ENCODE measurements at regions not wholly inside any gene's neighbourhood (a gene's known extent, or its start where the extent isn't known, plus 50 kb on each side); places are given as distances from the start of the nearest gene placed in this dataset.
A peak's percentile ranks its signal among the peaks of the same experiment; 100 is the strongest.
"Not testable (repeated sequence)": the region's sequence is repeated elsewhere in the genome, so short reads cannot be mapped to it uniquely, and the experiment has no call there.

GRCh38 chr19:30690935-30691818, 319.0 kb downstream of the ZNF536 start:
- DNase-seq = no peak

DNA sequence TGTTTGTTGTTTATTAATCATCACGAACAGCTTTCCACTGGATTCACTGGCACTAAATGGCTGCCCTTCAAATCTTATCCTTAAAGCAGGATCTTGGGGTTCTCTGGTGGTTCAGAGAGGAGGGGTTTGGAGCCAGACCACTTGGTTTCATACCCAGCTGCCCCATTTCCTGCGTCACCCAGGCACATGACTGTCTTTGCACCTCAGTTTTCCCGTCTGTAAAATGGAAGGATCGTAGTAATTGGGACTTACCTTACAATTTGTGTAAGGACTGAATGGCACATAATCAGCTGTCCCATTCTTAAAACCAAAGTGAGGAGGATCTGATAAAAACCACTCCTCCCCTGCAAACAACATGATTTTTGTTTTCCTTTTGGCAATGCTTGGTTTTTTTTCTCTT, 318.3 kb downstream of the ZNF536 start:
- DNase-seq = no peak

GRCh38 chr19:30689474-30689873, 317.3 kb downstream of the ZNF536 start:
- DNase-seq = no peak

DNA sequence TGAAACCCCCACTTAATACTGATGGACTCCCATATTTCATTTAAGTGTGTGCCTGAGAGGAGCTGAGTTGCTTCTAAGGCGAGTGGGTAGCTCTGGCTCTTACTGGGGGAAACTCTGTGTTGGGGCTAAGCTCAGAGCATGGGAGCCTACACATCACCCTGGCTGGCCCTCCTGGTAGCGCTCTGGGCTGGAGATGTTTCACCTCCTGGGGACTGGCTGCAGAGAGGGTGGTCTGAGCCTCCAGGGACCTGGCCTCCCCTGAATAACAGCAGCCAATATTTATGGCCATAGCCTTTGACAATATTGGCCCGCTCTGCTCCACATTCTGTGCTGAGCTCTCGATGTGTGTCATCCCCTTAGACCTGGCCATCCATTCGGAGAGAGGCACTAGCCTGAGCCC, 316.5 kb downstream of the ZNF536 start:
- no peak for DNase-seq

DNA sequence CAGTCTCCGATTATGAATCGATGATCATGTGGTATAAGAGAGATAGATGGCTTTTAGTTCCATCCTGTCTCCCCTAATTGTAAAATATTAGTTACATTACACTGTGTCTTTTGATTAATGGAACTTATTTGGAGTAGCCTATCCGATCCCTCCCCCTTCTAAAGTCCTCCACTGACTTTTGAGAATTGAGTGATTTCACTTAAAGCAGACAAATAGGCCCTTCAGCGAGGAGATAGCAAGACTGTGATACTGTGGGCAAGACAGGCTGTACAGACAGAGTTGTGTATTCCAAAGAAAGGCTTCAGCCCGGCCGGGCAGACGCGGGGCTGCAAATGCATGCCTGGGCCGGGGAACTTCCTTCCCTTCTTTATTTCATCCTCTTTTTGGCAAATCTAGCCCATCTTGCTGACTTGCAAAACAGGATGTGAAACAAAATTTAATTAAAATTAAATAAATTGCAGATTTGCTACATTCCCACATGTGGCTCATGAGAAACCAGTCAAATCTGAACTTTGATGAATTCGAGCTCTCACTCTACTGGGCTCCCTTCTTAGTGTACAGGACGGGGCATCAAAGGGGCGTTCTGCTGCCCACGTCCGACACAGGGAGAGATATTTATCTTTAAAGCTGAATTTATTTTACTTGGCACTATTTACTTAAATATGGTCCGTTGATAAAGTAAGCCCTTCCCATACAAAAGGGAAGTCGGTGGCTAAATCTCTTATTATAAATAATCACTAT, 314.8 kb downstream of the ZNF536 start:
- DNase-seq = no peak

DNA sequence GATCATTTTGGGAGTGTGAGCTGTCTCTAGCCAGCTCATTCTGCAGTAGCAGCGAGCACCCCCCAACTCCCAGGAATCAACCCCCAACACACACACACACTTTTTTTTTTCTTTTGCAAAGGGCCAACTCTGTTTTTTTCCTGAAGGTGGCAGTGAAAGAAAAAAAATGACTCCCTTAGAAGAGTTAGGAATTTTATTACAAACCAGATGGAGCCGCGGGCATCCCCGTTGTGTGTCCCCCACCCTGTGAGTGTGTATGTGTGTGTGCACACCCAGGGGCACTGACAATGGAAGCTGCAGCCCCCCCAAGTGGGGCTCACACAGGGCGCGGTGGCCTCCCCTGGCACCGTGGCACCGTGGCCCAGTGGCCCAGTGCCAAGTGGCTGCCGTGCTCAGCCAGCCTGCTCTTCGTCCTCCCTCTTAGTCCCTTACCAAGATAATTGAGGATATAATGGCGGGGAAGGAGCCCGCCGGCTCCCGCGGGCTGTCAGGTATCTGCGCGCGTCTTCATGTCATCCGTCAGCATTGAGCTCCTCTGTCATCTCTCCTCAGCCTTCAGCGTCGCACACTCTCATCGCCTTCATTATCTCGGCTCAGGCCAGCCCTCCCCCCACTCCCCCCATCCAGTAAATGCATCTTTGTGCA, 314.1 kb downstream of the ZNF536 start:
- DNase-seq = no peak

- DNase-seq = no peak
Observed at GRCh38 chr19:30685426-30686000, 313.3 kb downstream of the ZNF536 start.

GRCh38 chr19:30684613-30685012, 312.4 kb downstream of the ZNF536 start:
- DNase-seq = no peak

- peak; percentile 42 for DNase-seq
Observed at GRCh38 chr19:30682999-30683536, 310.9 kb downstream of the ZNF536 start.

DNA sequence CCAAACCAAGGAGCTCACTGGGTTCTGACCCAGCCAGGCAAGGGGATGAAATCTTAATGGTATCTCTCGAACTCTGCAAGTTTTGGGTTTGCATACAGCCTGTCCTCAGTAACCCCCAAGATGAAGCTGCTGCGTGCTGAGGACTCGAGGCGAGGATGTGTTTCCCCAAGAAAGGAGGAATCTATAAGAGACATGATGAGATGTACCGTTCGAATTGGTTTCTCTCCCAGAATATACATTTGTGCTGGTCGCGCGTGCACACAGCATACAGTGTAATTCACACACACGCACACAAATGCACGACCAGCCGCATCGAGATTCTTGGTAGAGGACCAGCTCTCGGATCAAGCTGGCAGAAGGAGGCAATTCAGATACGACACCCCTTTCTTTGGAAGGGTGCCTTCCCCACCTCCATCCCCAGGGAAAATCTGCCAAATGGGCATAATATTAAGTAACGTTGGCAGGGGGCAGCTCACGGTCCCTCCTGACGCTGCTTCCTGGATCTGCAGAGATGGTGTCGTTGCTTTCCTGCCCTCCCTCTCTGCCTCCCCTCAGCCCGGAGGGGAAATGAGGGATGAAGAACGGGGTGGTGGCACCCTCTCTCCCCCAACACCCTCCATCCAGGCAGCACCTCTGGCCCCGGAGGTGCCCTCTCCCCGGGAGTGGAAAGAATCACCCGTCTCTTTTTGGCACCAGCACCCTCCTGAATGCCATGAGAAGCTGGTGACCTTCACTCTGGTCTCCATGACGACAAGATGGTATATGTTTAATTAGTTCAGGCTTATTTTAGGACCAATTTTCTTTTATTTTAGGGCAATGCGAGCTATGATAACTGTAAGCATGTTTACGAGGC, 310.2 kb downstream of the ZNF536 start:
- no peak for DNase-seq

DNA sequence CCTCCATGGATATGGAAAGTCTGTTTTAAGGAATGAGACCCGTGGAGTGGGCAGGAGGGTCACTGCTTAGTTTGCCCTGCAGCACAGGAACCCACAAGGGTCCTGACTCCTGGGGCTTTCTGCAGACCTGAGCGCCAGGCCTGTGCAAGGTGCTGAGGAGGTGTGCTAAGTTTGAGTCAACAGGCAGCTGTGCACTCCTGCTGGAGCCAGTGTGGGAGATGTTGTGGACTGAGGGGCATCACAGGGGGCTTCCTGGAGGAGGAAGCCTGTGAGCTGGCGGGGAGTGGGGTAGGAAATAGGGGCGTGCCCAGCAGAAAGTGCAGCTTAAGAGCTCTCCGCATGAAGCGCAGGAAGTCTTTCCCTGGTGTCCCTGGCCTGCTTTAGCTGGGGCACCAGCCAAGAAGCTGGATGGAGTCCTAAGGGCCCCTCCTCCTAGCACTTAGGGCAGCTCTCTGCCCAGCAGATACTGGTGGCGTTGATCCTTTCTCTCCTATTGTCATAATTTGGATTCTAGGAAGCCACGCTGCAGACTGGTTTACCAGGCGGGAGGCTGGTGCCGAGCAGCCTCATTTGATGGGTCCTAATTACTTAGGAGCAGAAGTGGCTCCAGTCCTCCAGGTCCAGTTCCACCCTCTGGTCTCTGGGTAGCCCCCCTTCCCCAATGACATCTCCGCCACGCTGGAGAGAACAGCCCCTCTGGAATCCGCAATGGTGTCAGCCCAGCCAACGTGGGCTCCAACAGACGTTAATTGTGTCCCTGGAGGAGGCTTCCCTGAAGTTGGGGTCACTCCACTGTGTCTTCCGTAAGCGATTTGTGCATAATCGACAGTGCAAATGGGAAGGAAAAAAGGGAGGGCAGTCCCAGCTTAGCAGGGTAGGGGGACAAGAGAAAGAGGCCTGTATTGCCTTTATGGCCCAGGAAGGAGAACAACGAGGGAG, 309.2 kb downstream of the ZNF536 start:
- no peak for DNase-seq

DNA sequence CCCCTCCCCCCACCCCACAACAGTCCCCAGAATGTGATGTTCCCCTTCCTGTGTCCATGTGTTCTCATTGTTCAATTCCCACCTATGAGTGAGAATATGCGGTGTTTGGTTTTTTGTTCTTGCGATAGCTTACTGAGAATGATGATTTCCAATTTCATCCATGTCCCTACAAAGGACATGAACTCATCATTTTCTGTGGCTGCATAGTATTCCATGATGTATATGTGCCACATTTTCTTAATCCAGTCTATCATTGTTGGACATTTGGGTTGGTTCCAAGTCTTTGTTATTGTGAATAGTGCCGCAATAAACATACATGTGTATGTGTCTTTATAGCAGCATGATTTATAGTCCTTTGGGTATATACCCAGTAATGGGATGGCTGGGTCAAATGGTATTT, 308.2 kb downstream of the ZNF536 start:
- not testable (repeated sequence) for DNase-seq

DNA sequence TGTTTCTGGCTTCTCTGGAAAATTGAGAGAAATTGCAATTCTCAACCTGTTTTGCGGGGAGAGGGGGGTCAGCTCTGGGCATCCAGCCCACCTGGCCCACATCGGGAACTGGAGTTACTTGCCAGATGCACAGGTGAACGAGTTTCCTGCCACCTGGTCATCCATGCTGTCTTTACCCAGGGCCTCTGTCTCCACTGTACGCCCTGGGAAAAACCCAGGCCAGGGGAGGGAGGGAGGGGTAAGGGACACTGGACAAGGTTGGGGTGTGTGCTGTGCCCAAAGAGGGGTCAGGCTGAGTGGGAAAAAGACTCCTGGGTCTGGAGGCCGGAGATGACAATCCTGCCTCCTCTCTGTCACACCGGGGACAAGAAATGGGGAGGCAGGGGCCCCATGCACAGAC, 307.6 kb downstream of the ZNF536 start:
- no peak for DNase-seq

DNA sequence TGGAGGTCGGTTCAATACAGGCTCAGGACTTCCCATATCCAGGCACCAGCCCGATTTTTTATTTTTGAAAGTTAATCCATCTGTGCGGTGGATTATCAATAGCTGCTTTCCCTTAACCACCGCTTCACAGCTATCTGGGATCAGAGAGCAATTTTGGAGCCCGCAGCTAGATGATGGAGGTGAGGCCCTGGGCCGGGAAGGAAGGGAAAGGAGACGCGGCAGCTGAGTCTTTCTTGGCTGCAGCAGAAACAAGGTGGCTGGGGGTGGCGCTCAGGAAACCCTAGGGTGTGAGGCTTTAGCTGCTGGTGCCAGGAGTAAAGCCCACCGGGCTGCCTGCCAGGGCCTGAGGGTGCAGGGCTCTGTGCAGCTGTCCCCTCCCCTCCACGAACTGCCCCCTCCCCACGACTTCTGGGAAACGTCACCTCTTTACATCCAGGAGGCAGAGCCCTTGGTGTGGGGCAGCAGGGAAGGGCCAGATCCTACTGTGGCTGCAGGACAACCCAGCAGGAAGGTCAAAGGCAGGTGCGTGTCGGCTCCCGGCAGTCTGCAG, 307.0 kb downstream of the ZNF536 start:
- no peak for DNase-seq

DNA sequence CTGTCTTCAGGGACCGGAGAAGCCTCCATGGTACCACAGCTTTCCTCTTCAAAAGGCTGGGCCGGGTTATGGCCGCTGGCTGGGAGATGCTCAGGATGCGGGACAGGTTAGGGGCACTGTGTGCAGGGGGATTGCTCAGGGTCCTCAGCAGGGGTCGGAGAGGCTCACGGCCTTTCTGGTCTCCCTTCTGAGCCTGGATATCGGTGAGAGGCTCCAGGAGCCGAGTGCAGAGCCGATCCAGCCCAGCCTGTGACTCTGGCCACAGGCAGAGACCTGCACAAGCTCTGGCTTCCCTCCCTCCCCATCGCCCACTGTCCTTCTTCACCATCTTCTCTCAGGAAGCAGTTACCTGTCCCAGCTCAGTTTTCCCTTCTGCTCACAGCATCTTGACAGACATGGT, 306.0 kb downstream of the ZNF536 start:
- no peak for DNase-seq

GRCh38 chr19:30677702-30678101, 305.5 kb downstream of the ZNF536 start:
- DNase-seq = no peak

- DNase-seq = no peak
Observed at GRCh38 chr19:30676990-30677679, 305.0 kb downstream of the ZNF536 start.

DNA sequence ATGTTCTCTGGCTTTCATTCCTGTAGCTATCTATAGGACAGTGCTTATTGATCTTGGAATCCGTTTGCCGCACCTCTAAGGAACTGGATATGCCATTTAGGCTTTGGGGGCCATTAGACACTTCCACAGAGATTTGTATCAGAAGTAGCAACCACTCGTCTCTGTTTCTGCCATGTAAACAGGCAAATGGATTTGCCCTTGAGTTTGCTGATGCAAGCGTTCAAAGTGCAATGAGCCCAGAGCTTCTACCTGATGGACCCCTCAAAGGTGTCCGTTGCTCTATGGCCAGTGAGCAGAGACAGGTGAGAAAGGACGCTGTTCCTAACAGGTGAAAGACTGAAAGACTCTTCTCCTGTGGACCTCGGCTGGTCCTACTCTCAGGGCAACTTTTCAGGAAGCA, 302.9 kb downstream of the ZNF536 start:
- no peak for DNase-seq

DNA sequence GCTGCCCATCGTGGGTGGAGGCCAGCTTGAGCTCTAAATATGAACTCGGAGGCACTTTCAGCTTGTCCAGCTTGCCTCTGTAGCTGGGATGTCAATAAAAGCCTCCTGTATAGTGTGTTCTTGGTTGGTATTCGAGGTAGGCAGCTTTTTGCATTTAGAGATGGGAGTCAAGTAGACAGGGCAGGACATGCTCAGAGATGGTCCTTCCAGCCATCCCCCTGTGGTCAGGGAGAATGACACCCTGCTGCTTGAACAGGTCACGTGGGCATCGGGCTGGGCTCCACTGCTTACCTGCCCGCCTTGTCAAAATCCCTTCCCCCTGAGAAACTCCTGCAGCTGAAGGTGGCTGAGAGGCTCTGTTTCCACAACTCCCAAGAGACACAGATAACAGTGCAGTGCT, 302.5 kb downstream of the ZNF536 start:
- DNase-seq = no peak

GRCh38 chr19:30673336-30673735, 301.2 kb downstream of the ZNF536 start:
- no peak for DNase-seq
